SW480 (cell line): ENCODE measurements at regions not wholly inside any gene's neighbourhood (a gene's known extent, or its start where the extent isn't known, plus 50 kb on each side); places are given as distances from the start of the nearest gene placed in this dataset.
"Not testable (repeated sequence)": the region's sequence is repeated elsewhere in the genome, so short reads cannot be mapped to it uniquely, and the experiment has no call there.

Source experiments
- DNase-seq: peaks from one replicate; pipeline ENCODE4 v3.0.0-alpha.2; 2016; ENCODE audit warnings: low spot score

DNA sequence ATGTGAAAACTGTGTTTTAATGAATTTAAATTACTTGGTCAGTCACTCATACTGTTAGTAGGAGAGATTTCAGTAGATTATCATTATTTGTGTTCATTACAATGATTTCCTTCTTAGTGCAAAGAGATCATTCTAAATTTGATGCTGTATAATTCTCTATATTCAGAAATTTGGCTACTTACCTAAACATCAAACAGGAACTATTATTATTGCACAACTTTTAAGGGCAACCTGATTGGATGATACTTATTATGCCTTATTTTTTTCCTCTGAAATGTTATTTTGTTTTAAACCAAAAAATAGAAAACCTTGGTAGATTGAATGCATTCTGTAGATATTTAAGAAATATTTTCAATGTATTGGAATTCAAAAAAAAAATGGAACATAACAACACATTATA is 436.4 kb upstream of the PCDH15 start:
- DNase-seq, result no peak

GRCh38 chr10:55233505-55233904 is 432.5 kb upstream of the PCDH15 start:
- DNase-seq, result no peak

- DNase-seq, result no peak
Measured at GRCh38 chr10:55233090-55233489, 432.1 kb upstream of the PCDH15 start.

GRCh38 chr10:55232553-55232952 is 431.5 kb upstream of the PCDH15 start:
- no peak for DNase-seq

DNA sequence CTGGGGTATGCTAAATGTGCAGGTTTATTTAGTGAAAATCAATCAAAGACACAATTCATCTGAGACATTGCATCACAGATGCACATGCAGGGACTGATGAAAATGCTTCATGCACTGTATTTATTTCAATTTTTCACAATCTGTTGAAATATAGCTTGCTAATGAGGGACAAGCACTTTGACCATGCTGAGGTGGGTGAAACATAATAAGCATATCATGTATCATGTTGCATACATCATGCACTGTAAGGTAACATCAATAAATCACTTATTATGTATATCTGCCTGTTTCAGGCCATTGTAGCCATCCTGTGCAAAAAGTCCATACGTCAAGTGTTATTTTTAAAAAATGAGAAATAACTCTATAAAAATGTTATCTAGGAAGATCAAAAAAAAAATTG is 426.9 kb upstream of the PCDH15 start:
- no peak for DNase-seq

DNA sequence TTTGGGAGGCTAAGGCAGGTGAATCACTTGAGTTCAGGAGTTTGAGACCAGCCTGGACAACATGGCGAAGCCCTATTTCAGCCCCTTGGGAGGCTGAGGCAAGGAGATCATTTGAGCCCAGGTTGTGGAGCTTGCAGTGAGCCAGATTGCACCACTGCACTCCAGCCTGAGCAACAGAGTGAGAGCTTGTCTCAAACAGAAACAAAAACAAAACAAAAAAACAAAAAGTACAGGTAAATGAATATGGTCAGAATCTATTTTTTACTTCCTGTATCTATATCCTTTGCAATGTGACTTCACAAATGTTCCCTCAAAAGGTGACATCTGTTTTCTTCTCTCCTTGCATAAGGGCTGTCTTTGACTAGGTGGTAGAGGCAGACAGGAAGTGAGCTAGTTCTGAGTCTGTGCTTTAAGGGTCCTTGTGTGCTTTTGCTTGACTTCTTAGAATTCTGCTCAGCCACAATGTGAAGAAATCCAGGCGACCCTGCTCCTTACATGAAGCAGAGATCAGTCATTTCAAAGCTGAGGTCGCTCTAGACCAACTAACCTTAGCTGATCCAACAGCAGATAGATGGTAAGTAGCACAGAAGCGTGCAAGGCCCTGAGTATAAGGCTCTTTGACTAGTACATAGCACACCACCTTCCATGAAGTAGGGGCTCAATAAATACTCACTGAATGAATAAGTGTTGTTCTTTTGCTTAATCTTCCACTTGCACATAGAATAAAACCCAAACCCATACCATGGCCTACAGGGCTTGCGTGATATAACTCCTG is 423.2 kb upstream of the PCDH15 start:
- DNase-seq, result no peak

GRCh38 chr10:55223352-55223751 is 422.3 kb upstream of the PCDH15 start:
- no peak for DNase-seq

- no peak for DNase-seq
Measured at GRCh38 chr10:55220975-55221374, 419.9 kb upstream of the PCDH15 start.

DNA sequence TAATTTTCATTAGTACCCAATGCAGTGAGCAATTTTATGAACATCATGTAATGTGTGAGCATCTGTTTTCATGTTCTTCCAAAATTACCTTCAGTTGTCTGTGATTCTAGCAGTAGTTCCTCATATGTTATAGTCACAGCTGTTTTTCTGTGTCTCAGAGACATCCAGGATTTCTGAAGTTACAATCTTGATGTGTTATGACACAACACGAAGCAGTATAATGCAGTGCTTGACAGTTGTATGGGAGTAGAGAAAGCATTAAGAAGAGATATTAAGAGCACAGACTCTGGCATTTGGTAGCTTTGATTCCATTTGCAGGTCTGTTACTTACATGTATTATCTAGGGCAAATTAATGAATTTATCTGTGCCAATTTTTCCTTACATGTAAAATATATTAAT is 414.7 kb upstream of the PCDH15 start:
- no peak for DNase-seq

DNA sequence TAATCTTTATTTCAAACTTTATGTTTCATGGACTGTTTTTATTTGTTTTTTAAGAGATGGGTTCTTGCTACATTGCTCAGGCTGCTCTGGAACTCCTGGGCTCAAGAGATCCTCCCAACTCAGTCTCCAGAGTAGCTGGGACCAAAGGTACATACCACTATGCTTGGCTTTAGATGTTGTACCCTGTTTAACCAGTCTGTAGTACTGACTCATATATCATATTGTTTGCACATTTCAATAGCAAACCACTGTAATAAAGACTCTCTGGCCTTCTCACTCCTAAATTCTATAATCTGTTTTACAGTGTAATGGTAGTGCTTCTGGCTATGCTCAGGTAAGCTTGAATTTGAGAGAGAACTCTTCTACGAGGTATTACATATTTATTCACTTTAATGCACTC is 413.6 kb upstream of the PCDH15 start:
- no peak for DNase-seq

DNA sequence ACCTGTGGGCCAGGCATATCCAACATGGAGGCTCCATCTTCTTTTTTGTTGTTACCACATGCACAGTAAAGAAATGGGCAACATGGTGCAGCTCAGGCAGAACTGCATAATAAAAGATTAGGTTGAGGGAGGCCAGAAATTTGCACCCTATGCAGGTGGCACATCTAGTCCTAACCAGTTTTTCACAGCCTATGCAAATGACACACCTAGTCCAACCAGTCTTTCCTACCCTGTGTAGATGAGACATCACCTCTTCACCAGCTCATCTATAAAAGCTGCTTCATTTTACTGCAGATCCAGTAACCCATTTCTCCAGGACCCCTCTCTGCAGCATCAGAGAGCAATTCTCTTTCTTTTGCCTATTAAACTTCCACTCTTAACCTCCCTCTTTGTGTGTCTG is 411.0 kb upstream of the PCDH15 start:
- DNase-seq, result no peak

- no peak for DNase-seq
Measured at GRCh38 chr10:55203874-55204273, 402.8 kb upstream of the PCDH15 start.

GRCh38 chr10:55203319-55203718 is 402.3 kb upstream of the PCDH15 start:
- DNase-seq, result no peak

DNA sequence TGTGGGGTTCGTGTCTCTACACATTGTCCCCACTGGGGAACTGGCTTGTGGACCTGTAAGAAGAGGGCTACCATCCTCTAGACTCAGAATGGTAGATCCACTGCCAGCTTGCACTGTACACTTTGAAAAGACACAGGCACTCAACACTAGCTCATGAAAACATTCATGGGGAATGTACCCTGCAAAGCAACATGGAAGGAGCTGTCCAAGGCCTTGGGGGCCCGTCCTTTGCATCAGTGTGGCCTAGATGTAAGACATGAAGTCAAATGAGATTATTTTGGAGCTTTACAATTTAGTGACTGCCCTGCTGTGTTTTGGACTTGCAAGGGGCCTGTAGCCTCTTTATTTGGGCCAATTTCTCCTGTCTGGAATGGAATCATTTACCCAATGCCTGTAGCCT is 399.0 kb upstream of the PCDH15 start:
- DNase-seq, result no peak

DNA sequence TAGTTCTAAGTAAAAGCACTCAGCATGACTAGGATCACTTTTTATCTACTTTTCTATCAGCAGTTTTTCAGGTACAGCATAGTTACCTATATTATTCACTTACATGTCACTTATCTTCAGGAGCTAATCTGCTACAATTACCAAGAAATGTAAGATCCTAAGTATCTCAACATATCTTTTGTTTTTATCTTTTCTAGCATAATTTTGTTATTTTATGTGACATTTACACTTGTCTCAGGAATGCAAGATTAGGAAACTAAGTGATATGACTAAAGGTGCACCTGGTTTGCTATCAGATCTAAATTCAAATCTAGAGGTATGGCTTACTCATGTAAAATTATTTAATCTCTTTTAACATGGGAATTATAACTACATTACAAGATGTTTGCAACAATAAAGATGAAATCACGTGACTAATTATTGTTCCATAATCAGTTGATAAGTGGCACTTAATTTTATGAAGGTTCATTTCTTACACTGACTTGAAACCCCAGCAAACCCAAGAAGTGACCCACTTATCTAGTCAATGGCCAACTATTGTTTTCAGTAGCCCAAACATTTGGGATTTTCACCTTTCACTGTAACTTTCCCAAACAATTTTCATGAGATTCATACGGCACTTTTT is 390.3 kb upstream of the PCDH15 start:
- no peak for DNase-seq

DNA sequence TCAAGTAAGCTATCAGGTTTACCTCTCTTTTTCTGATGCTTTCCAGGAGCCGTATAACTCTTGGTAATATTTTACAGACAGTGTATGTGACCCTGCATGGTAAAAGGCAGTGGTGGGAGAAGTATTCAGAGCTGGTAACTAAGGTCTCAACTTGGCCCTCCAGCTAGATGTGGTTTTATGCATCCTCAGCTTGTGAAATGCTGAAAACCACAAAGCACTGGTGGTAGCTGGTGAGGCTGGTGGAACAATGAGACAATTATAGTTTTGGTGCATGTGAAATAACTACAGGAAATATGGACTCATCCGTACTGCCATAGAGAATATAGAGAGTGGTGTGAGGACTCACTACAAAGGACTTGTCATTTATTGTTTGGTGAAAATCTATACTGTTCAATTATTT is 383.0 kb upstream of the PCDH15 start:
- peak; percentile 83 for DNase-seq

GRCh38 chr10:55180357-55180756 is 379.3 kb upstream of the PCDH15 start:
- DNase-seq, result no peak

GRCh38 chr10:55174419-55174818 is 373.4 kb upstream of the PCDH15 start:
- no peak for DNase-seq

DNA sequence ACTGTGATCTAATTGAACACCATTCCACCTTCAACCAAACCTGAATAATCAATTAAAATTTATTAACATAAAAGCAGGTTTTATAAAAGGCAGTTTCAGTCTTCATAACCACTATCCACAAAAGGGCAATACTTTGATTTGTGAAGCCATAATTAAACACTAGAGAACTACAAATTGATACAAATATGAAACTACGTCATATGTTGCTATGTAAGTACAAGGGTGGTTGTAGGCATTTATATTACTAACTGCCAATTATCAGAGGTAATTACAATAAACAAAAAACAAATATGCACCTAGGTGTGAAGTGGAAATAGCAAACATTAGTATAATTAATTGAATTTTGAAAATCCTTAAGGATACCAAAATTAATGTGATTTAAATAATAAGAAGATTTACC is 368.5 kb upstream of the PCDH15 start:
- no peak for DNase-seq

GRCh38 chr10:55168343-55168742 is 367.3 kb upstream of the PCDH15 start:
- DNase-seq, result no peak

DNA sequence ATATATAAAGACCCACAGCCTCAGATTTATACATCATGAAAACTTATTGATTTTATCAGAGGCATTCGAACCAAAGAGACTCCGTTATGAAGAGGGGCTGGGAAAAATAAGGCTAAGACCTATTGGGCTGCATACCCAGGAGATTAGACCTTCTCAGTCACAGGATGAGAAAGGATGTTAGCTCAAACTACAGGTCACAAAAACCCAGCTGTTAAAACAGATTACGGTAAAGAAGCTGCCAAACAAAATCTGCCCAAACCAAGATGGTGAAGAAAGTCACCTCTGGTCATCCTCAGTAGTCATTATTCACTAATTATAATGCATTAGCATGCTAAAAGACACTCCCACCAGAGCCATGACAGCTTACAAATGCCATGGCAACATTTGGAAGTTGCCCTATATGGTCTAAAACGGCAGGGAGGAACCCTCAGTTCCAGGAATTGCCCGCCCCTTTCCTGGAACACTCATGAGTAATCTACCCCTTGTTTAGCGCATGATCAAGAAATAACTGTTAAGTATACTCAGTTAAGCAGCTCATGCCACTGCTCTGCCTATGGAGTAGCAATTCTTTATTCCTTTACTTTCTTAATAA is 362.5 kb upstream of the PCDH15 start:
- DNase-seq, result no peak

DNA sequence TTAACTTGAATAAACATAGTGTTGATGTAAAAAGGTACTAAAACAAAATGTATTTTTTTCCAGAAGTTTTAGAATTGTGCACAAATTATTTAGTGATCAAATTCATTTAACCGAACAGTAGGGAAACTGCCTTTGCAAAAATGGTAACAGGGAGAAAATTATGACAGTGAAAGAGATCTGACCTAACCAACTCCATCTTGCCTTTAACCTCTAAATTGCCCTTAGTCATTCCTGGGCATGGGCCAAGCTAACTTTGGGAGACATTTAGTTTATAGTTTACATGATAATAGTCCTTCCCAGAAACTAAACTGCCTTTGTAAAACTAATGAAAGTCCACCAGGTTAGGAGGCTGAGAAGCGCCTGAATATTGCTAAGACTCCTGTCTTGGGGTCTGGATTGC is 361.3 kb upstream of the PCDH15 start:
- DNase-seq, result not testable (repeated sequence)

DNA sequence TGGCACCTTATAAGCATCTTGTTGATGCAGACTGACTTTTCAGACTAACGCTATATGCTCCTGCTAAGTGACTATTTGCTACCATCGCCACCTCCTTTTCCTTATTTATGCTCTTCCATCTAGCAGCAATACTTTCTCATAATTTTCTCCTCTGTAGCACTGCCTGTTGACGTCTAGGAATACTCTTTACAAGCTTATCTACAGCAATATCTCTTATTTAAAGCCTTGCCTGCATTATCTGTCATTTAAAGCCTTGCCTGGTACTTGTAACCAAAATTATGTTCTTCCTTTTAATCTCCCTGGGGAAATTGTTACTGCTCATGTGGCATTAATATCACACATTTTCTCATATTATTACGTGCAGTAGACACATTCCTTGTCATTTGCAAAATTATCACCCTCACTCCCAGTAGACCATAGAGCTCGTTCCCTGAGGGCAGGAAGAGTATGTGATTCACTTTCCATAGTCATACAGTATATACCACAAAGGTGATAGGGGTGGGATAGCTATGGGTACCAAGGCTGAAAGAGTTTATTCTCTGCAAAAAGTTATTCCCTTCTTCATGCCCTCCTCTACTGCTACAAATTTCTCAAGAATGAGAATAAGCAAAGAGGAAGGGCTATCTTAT is 359.7 kb upstream of the PCDH15 start:
- no peak for DNase-seq
